GM19452 (cell line): ENCODE measurements at regions not wholly inside any gene's neighbourhood (a gene's known extent, or its start where the extent isn't known, plus 50 kb on each side); places are given as distances from the start of the nearest gene placed in this dataset.

Source experiments
- ATAC-seq: cut with Tn5 transposase; IDR thresholded peaks from one replicate; pipeline ENCODE4 v1.9.1; 2021; ENCODE audit not compliant: unreplicated experiment

- no peak for ATAC-seq
Observed at GRCh38 chr10:109517748-109518147, 405.6 kb downstream of the XPNPEP1 start.

DNA sequence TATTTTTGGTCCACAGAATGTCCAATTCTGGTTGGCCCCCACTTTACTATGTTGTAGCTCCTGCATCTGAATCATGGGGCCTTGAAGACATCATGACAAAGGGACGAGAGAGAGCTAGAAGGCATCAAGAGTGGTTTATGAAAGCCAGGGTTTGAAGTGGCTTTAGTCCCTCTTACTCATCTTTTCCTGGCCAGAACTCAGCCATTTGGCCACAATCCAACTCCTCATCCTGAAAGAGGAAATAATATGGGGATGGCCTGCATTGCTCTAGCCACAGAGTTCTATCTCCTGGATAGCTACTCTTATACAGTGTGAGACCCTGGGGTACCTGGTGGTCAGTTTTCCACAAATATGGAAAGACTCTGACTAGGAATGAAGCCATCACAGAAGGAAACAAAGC, 418.9 kb downstream of the XPNPEP1 start:
- ATAC-seq: no peak

DNA sequence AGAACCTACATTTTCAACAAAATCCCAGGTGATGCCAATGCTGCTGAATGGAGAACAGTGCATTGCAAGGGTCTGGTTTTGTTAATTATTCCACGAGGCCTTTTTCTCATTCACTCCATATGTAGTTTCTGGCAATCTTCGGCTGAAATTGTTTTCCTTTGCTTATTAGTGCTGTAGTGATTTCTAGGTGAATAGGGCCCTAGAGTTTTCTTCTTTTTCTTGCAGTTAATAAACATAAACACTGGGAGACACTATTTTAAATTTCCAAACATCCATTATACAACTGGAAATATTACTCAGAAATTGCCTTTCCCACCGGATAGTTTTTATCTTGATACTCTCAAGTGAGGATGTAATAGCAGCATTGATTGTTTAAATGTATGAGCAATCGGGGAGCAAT, 435.6 kb downstream of the XPNPEP1 start:
- ATAC-seq: no peak

DNA sequence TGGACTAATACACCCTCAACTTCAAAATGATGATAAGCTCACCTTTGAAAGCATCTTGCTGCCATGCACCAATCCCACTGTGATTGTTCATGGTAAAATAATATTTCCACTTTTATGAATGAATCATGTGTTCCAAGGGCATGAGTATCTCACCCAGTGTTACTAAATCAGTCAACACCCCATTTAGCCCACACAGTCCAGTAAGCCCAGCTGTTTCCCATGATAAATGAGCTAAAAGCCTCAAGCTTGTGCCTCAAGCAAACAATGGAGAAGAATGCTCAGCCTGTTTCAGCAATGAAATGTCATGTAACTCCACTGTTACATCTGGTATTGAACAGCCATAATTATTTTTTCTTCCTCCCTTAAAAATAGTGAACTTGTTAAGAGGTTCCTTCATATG, 442.5 kb downstream of the XPNPEP1 start:
- no peak for ATAC-seq

DNA sequence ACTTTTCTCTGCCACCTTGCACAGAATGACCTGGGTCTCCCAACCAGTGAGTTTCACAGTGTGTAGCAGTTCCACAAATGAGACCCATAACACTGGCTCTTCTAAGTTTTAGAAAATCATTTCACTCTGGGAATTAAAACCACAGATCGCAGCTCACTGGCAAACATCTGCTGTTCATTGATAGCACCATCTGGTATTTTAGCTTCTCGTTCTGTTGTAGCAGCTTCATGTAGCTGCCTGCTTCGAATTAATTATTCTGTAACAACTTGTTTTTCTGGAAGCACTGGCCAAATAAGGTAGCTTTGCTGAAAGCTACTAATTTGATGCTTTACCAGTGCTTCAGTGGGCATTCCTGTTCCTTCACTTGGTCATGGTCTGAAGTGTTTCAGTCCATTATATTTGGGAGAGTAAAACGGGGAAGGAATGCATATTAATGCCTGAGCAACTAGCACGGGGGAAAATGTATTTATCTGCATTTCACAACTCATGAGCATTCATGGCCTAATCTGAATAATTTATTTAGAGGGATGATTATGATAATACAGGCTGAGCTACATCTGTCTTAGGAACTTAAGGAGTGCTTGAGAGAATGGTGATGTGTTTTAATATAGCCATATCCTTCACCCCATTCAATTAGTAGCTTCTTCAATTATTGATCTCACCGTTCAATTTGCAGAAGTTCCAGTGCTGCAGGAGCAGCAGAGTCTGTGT, 447.4 kb downstream of the XPNPEP1 start:
- no peak for ATAC-seq

- ATAC-seq: no peak
Observed at GRCh38 chr10:109474812-109475211, 448.5 kb downstream of the XPNPEP1 start.

- ATAC-seq: no peak
Observed at GRCh38 chr10:109474261-109474660, 449.1 kb downstream of the XPNPEP1 start.

- no peak for ATAC-seq
Observed at GRCh38 chr10:109467551-109467950, 455.8 kb downstream of the XPNPEP1 start.

DNA sequence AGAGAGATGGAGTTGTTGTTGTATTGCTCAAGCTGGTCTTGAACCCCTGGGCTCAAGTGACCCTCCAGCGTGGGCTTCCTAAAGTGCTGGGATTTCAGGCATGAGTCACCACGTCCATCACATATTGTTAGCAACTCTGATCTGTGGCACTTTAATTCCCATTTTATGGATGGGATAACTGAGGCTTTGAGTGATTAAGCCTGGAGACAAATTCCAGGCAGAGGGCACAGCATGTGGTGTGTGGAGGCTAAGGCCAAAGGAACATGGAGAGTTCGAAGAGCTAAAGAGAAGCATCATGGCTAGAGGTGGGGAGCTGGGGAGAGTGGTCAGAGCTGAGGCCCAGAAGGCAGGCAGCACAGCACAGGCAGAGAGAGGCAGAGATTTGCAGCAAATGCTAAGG, 458.4 kb downstream of the XPNPEP1 start:
- no peak for ATAC-seq

DNA sequence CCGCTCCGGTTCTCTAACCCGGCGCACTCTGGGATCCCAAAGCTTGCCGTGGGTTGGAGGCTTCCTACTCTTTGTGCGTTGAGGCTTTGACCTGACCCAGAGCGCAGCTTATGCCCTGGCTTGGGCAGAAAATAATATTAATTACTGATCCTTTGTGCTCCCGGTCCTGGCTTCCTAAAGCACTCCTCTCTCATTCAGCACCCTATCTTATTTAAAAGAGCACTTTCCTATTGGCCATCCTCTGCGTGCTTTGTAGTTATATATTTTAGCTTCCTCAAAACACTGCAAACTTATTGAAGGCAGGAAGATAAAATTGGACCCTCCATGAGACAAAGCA, 466.0 kb downstream of the XPNPEP1 start:
- no peak for ATAC-seq

- no peak for ATAC-seq
Observed at GRCh38 chr10:109456566-109457301, 466.6 kb downstream of the XPNPEP1 start.

- no peak for ATAC-seq
Observed at GRCh38 chr10:109454691-109455090, 468.6 kb downstream of the XPNPEP1 start.

DNA sequence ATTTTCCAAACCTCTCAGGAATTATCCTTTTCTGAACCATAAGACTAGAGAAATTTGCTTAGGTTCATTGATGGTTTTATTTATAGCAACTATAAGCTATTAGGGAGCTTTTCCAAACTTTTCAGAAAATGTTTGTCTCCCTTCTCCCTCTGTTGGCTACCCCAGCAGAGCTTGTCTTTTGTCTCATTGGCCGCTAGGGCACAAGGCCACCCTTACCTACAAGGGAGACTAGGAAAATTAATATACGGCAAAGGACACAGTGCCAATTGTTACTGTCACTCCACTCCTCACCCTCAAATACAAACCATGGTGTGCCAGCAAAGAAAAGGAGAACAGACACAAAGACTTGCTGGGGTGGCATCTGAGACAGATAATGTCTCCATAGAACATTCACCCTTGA, 471.4 kb downstream of the XPNPEP1 start:
- no peak for ATAC-seq

GRCh38 chr10:109450702-109451101, 472.6 kb downstream of the XPNPEP1 start:
- no peak for ATAC-seq

DNA sequence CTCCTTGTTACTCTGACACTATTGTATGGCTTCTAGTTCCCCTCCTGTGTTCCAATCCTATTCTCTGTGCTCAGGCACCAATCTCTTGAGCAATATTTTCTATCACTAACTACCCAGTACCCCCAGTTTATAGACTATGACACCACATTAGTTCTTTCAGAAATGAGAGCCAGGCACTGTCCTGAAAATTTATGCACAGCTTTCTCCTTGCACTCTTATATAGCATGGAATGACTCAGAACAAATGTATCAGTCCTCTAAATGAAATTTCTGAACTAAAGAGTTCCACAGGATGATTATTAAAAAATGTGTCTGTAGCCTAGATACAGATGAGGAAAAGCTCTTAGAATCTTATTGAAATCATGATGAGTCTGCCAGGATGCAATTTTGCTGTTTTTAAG, 489.9 kb downstream of the XPNPEP1 start:
- ATAC-seq: no peak

GRCh38 chr10:109432281-109432680, 491.0 kb downstream of the XPNPEP1 start:
- no peak for ATAC-seq

- ATAC-seq: no peak
Observed at GRCh38 chr10:109430799-109431198, 492.5 kb downstream of the XPNPEP1 start.

DNA sequence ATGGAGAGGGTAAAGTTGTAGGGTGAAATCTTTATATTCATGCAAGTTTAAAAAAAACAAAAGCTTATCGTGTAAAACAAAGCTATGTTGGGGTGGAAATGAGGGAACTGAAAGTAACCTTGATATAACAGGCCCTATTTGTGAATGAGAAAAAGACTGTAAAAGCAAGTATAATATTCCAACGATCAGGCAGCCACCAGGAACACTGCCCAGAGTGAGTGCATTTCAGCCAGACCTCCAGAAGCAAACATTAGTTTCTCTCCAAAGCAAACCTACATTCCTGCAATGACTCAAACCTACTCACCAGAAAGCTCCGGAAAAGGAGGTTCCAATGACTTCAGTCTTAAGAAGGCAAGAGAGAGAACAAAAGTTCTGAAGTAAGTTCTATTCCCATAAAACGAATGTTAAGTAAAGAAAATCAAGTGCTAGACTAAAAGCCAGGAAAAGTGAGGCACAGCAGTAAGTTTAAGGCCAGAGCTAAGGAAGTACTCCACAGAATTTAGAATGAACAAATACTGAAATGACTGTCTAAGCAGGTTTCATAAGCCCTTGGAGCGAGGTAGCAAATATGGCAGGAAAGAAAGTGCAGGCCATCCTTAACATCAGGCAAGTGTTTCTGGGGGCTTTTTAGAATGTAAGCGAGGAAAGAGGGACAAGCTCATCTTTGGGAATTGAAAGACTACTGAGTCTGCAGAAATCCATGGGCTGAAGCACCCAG, 493.1 kb downstream of the XPNPEP1 start:
- no peak for ATAC-seq

GRCh38 chr10:109428775-109429491, 494.4 kb downstream of the XPNPEP1 start:
- ATAC-seq: no peak

DNA sequence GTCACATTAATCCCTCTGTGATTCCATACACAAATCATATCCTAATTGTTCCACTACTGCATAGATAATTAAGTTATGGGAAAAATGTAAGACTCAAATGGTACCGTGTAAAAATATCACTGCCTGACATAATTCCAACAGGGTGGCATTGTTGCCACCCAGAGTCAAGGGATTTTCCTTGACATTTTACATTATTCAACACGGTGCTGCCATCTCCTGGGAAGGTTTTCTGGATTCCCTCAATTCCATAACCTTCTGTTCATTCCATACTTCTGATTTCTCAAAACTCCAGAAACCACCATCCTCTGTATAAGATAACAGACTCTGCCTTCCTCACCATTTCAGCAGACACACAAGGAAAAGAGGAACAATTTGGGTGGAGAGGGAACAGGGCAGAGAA, 495.9 kb downstream of the XPNPEP1 start:
- no peak for ATAC-seq

- no peak for ATAC-seq
Observed at GRCh38 chr10:109426987-109427386, 496.3 kb downstream of the XPNPEP1 start.
